BLaER1 (cell line): ENCODE measurements at regions not wholly inside any gene's neighbourhood (a gene's known extent, or its start where the extent isn't known, plus 50 kb on each side); places are given as distances from the start of the nearest gene placed in this dataset.
A peak's percentile ranks its signal among the peaks of the same experiment; 100 is the strongest.

ENCODE experiments used
- H3K27ac ChIP-seq: shearing (Covaris generic); formaldehyde crosslinking; 2 replicates; pipeline ENCODE4 v1.8.1; 2022
- H3K27me3 ChIP-seq: shearing (Covaris generic); formaldehyde crosslinking; 2 replicates; pipeline ENCODE4 v1.8.1; 2022
- H3K36me3 ChIP-seq: shearing (Covaris generic); formaldehyde crosslinking; 2 replicates; pipeline ENCODE4 v1.8.1; 2022
- H3K4me1 ChIP-seq: shearing (Covaris generic); formaldehyde crosslinking; 2 replicates; pipeline ENCODE4 v1.8.1; 2022
- H3K4me2 ChIP-seq: shearing (Covaris generic); formaldehyde crosslinking; 2 replicates; pipeline ENCODE4 v1.8.1; 2022
- H3K4me3 ChIP-seq: shearing (Covaris generic); formaldehyde crosslinking; 2 replicates; pipeline ENCODE4 v1.8.1; 2022
- H3K9ac ChIP-seq: shearing (Covaris generic); formaldehyde crosslinking; 2 replicates; pipeline ENCODE4 v1.8.1; 2022
- H3K9me3 ChIP-seq: shearing (Covaris generic); formaldehyde crosslinking; 2 replicates; pipeline ENCODE4 v1.8.1; 2022
- H4K20me1 ChIP-seq: shearing (Covaris generic); formaldehyde crosslinking; 2 replicates; pipeline ENCODE4 v1.8.1; 2022
- Cebpa-rat ChIP-seq: shearing (Covaris generic); IDR thresholded peaks from 2 replicates; pipeline ENCODE4 v1.8.1; 2022

DNA sequence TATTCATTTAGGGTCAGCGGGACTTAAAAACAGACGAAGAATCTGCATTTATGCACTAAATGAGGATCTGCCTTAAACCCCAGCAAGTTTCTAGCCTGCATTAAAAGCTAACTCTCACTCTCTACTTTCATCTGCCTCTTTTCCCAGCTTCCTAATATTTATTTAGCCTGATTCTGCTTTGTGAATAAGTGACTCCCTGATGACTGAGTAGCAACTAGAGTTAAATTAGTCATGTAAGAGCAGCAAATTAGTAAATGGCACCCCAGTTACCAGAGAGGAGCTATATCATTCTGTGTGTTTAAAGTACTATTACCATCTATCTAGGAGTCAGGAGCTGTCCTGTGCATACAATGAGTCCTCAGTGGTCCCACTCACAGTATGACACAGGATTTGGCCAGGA lies 391.0 kb upstream of the RORA start:
- Histone ChIP-seq H3K9me3 (peaks cover 9% of the 10 kb centered on the region), H3K36me3 (no peaks in the 10 kb centered on the region), H3K9ac (no peak overlapping the region), H3K27ac (no peak overlapping the region), H3K4me1 (no peaks in the 10 kb centered on the region), H3K4me3 (no peak overlapping the region), H3K4me2 (no peak overlapping the region), H3K27me3 (no peaks in the 10 kb centered on the region), H4K20me1 (no peaks in the 10 kb centered on the region)
- no peak for TF ChIP-seq Cebpa-rat

DNA sequence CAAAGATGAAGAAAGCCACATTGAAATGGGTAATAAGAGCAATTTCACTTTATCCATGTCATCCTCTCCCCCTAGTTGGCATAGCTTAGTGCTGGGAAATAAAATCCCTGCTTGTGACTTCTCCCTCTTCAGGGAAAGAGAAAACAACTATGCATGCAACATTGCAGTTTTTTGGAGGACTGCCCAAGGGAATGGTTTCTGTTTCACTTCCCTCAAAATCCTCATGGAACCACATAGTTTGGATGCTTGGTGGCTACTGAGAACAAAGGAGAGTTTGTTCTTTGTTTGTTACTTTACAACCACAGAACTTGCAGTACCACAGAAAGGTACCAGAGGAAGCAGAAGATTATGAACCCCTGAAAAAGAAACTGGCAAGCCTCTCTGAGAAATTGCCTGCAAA lies 384.6 kb upstream of the RORA start:
- Histone ChIP-seq H3K4me2 (no peak overlapping the region), H3K4me3 (no peak overlapping the region), H3K27me3 (no peaks in the 10 kb centered on the region), H4K20me1 (no peaks in the 10 kb centered on the region), H3K9ac (no peak overlapping the region), H3K9me3 (peaks cover 29% of the 10 kb centered on the region), H3K4me1 (no peaks in the 10 kb centered on the region), H3K27ac (no peak overlapping the region), H3K36me3 (no peaks in the 10 kb centered on the region)
- no peak for TF ChIP-seq Cebpa-rat

- H3K9me3 ChIP-seq: peaks cover 29% of the 10 kb centered on the region
- no peak overlapping the region for H3K9ac ChIP-seq
- H3K4me2 ChIP-seq: no peak overlapping the region
- no peak overlapping the region for H3K4me3 ChIP-seq
- H3K4me1 ChIP-seq: no peaks in the 10 kb centered on the region
- TF ChIP-seq Cebpa-rat: no peak
- H3K27me3 ChIP-seq: no peaks in the 10 kb centered on the region
- H4K20me1 ChIP-seq: no peaks in the 10 kb centered on the region
- no peak overlapping the region for H3K27ac ChIP-seq
- no peaks in the 10 kb centered on the region for H3K36me3 ChIP-seq
Measured at GRCh38 chr15:61613138-61613537, 384.0 kb upstream of the RORA start.

GRCh38 chr15:61612111-61612510 lies 383.0 kb upstream of the RORA start:
- no peaks in the 10 kb centered on the region for H4K20me1 ChIP-seq
- no peak for TF ChIP-seq Cebpa-rat
- no peak overlapping the region for H3K27ac ChIP-seq
- no peak overlapping the region for H3K4me3 ChIP-seq
- H3K27me3 ChIP-seq: no peaks in the 10 kb centered on the region
- no peak overlapping the region for H3K4me2 ChIP-seq
- no peaks in the 10 kb centered on the region for H3K36me3 ChIP-seq
- no peaks in the 10 kb centered on the region for H3K4me1 ChIP-seq
- H3K9me3 ChIP-seq: peaks cover 24% of the 10 kb centered on the region
- H3K9ac ChIP-seq: no peak overlapping the region

- Histone ChIP-seq H3K9me3 (no peaks in the 10 kb centered on the region), H3K27ac (no peak overlapping the region), H3K4me2 (no peak overlapping the region), H3K9ac (no peak overlapping the region), H4K20me1 (no peaks in the 10 kb centered on the region), H3K27me3 (no peaks in the 10 kb centered on the region), H3K4me3 (no peak overlapping the region), H3K36me3 (no peaks in the 10 kb centered on the region), H3K4me1 (no peaks in the 10 kb centered on the region)
- TF ChIP-seq Cebpa-rat: no peak
Measured at GRCh38 chr15:61605343-61605742, 376.2 kb upstream of the RORA start.

DNA sequence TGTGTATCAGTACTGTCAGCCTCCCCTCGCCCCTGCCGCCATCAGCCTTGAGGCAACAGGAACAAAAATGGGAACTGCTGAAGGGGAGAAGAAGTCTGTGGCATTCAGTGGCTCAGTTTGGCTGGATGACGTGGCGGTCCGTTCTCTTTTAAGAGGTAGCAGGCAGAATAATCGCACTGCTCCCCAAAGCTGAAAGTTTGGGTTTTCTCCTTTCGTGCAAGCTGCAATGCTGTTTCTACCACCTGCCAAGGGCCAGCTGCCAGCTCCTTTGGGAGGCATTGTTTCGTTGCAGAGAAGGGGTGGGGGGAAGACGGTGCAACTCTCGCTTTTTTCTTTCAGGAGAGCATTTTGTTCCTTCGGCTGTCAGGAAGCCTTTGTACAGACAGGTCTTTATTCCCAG lies 369.6 kb upstream of the RORA start:
- Histone ChIP-seq H3K4me3 (no peak overlapping the region), H3K36me3 (no peaks in the 10 kb centered on the region), H3K27ac (no peak overlapping the region), H3K4me1 (peaks cover 7% of the 10 kb centered on the region; the same call in 1 of the 2 replicates), H3K9ac (no peak overlapping the region), H3K4me2 (no peak overlapping the region), H3K27me3 (no peaks in the 10 kb centered on the region), H4K20me1 (no peaks in the 10 kb centered on the region), H3K9me3 (no peaks in the 10 kb centered on the region)
- TF ChIP-seq Cebpa-rat: no peak

DNA sequence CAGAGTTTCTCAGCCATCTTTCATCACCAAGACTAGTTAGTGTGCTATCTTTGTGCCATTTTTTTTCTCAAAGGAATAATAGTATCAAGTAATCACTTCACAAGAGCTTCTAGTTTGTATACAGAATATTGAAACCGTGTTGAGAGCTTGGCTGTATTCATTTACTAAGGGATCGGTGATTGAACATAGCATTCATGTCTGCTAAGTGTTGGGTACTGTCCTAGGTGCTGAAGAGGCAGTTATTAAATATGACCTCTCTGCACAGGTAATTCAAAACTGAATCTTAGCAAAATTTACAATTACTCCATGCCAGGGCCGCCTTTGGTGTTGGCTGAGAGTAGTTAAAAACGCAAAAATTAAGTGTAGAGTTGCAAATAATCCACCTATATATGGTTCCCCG lies 355.3 kb upstream of the RORA start:
- H3K9ac ChIP-seq: no peak overlapping the region

DNA sequence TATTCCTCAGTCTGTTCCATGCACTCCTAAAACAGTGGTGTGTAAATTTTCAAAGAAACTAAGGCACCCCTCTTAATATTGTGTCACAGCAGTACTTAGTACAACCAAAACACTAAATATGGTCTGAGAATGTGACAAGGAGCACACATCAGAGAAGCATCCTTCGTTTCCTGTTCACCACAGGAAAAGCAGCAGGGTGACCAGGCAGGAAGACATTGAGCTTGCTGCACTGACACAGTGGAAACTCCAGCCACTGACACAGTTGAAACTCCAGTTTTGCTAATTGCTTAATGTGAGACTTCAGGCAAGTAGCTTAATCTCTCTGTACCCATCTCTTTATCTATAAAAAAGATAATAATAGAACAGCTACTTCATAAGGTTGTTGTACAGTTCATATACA lies 353.0 kb upstream of the RORA start:
- H3K4me1 ChIP-seq: peaks cover 8% of the 10 kb centered on the region
- H3K4me2 ChIP-seq: no peak overlapping the region; the same call in 1 of the 2 replicates
- no peak for TF ChIP-seq Cebpa-rat
- no peak overlapping the region for H3K9ac ChIP-seq
- no peaks in the 10 kb centered on the region for H3K27me3 ChIP-seq
- H3K36me3 ChIP-seq: no peaks in the 10 kb centered on the region
- no peaks in the 10 kb centered on the region for H4K20me1 ChIP-seq
- H3K9me3 ChIP-seq: peaks cover 4% of the 10 kb centered on the region
- no peak overlapping the region for H3K27ac ChIP-seq
- no peak overlapping the region for H3K4me3 ChIP-seq

More for the DNA sequence above, 355.3 kb upstream of the RORA start:
- no peak overlapping the region for H3K4me2 ChIP-seq
- H3K4me3 ChIP-seq: no peak overlapping the region
- no peak overlapping the region for H3K27ac ChIP-seq
- no peaks in the 10 kb centered on the region for H4K20me1 ChIP-seq
- H3K36me3 ChIP-seq: no peaks in the 10 kb centered on the region
- peaks cover 4% of the 10 kb centered on the region for H3K9me3 ChIP-seq
- peaks cover 8% of the 10 kb centered on the region for H3K4me1 ChIP-seq
- no peaks in the 10 kb centered on the region for H3K27me3 ChIP-seq
- no peak for TF ChIP-seq Cebpa-rat

GRCh38 chr15:61575597-61575996 lies 346.5 kb upstream of the RORA start:
- no peaks in the 10 kb centered on the region for H3K9me3 ChIP-seq
- H3K4me3 ChIP-seq: no peak overlapping the region
- H4K20me1 ChIP-seq: no peaks in the 10 kb centered on the region
- no peak overlapping the region for H3K4me2 ChIP-seq
- H3K4me1 ChIP-seq: no peaks in the 10 kb centered on the region
- H3K9ac ChIP-seq: no peak overlapping the region
- H3K27ac ChIP-seq: no peak overlapping the region
- H3K27me3 ChIP-seq: no peaks in the 10 kb centered on the region
- H3K36me3 ChIP-seq: no peaks in the 10 kb centered on the region
- no peak for TF ChIP-seq Cebpa-rat

DNA sequence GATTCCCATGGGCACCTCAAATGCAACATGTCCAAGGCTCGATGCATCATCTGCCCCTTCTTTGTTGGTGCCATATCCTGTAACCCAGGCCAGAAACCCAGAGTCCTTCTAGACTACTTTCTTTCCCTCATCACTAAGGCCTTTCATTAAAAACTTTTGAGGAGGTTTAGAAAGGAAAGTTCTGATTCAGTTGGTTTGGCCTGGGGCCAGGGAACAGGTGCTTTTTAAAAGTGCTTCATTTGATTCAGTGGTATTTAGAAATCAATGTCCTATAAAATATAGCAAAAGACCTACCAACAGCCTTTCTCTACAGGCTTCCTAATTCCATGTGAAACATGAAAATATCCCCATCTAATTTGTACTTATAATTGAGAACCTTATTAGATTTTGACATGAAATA lies 341.9 kb upstream of the RORA start:
- H3K9me3 ChIP-seq: no peaks in the 10 kb centered on the region
- no peaks in the 10 kb centered on the region for H3K27me3 ChIP-seq
- no peak overlapping the region for H3K27ac ChIP-seq
- no peaks in the 10 kb centered on the region for H3K36me3 ChIP-seq
- H3K4me1 ChIP-seq: no peaks in the 10 kb centered on the region
- H3K9ac ChIP-seq: no peak overlapping the region
- H3K4me2 ChIP-seq: no peak overlapping the region
- no peak overlapping the region for H3K4me3 ChIP-seq
- TF ChIP-seq Cebpa-rat: no peak
- no peaks in the 10 kb centered on the region for H4K20me1 ChIP-seq

DNA sequence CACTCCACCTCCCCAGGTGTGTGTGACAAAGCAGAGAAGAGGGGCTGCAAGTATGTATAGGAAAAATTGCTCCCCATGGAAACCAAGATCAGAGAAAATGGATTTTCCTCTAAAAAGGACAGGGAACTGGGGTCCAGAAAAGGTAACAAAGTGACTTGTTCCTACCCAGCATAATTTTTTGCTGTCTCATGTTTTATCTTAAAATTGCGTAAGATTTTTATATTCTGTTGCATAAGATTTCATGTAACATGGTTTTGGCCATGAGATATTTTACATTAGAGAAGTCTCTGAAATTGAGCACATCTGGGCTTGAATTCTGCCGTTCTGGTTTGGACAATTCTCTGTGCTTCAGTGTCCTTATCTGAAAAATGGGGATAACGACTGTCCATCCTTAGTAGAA lies 335.7 kb upstream of the RORA start:
- Histone ChIP-seq H3K4me3 (no peak overlapping the region), H3K9me3 (no peaks in the 10 kb centered on the region)

More for the DNA sequence above, 335.7 kb upstream of the RORA start:
- no peak overlapping the region for H3K4me2 ChIP-seq
- TF ChIP-seq Cebpa-rat: peak; percentile 52; the same call in 1 of the 2 replicates
- H3K4me1 ChIP-seq: peaks cover 16% of the 10 kb centered on the region
- H3K36me3 ChIP-seq: no peaks in the 10 kb centered on the region
- no peaks in the 10 kb centered on the region for H3K27me3 ChIP-seq
- no peaks in the 10 kb centered on the region for H4K20me1 ChIP-seq
- no peak overlapping the region for H3K27ac ChIP-seq
- H3K9ac ChIP-seq: no peak overlapping the region
